Stimulated activated CD8-positive, alpha-beta memory T cell treated with anti-CD3 and anti-CD28 coated beads, Interleukin-7, amount 100 ng/mL, for 48 hours (primary cell): ENCODE measurements at regions not wholly inside any gene's neighbourhood (a gene's known extent, or its start where the extent isn't known, plus 50 kb on each side); places are given as distances from the start of the nearest gene placed in this dataset.
"Not testable (repeated sequence)": the region's sequence is repeated elsewhere in the genome, so short reads cannot be mapped to it uniquely, and the experiment has no call there.

Experiments
- DNase-seq, 2 donors: peaks; one replicate each; pipeline ENCODE4 v3.0.0-alpha.2; 2020; ENCODE audit warnings: low read depth in 1 of 2; ENCODE audit errors: extremely low read depth in 1 of 2

- no peak for DNase-seq
These were observed 357.6 kb upstream of the SOX2 start for GRCh38 chr3:181354140-181354539.

- DNase-seq, result no peak
These were observed 354.8 kb upstream of the DNAJC19 start for GRCh38 chr3:181344331-181344730.

GRCh38 chr3:181336597-181336996 lies 347.1 kb upstream of the DNAJC19 start:
- no peak for DNase-seq

GRCh38 chr3:181333394-181333793 lies 343.9 kb upstream of the DNAJC19 start:
- DNase-seq, result no peak

- no peak for DNase-seq
These were observed 341.5 kb upstream of the DNAJC19 start for GRCh38 chr3:181330821-181331563.

GRCh38 chr3:181330257-181330656 lies 340.7 kb upstream of the DNAJC19 start:
- DNase-seq, result no peak

GRCh38 chr3:181329024-181329423 lies 339.5 kb upstream of the DNAJC19 start:
- no peak for DNase-seq

GRCh38 chr3:181328346-181328745 lies 338.8 kb upstream of the DNAJC19 start:
- DNase-seq, result no peak

GRCh38 chr3:181327349-181327748 lies 337.8 kb upstream of the DNAJC19 start:
- DNase-seq, result no peak

- DNase-seq, result no peak
These were observed 337.2 kb upstream of the DNAJC19 start for GRCh38 chr3:181326637-181327223.

- not testable (repeated sequence) for DNase-seq
These were observed 335.0 kb upstream of the DNAJC19 start for GRCh38 chr3:181324516-181324915.

GRCh38 chr3:181318321-181318720 lies 328.8 kb upstream of the DNAJC19 start:
- no peak for DNase-seq

- DNase-seq, result no peak
These were observed 328.0 kb upstream of the DNAJC19 start for GRCh38 chr3:181317508-181317907.

GRCh38 chr3:181316482-181316881 lies 326.9 kb upstream of the DNAJC19 start:
- DNase-seq, result no peak

GRCh38 chr3:181313335-181313734 lies 323.8 kb upstream of the DNAJC19 start:
- no peak for DNase-seq

- DNase-seq, result no peak
These were observed 321.6 kb upstream of the DNAJC19 start for GRCh38 chr3:181311186-181311585.

GRCh38 chr3:181302960-181303359 lies 313.4 kb upstream of the DNAJC19 start:
- no peak for DNase-seq

GRCh38 chr3:181300033-181300432 lies 310.5 kb upstream of the DNAJC19 start:
- DNase-seq, result no peak

GRCh38 chr3:181298421-181298820 lies 308.9 kb upstream of the DNAJC19 start:
- no peak for DNase-seq

GRCh38 chr3:181292984-181293383 lies 303.4 kb upstream of the DNAJC19 start:
- DNase-seq, result no peak

GRCh38 chr3:181290941-181291340 lies 301.4 kb upstream of the DNAJC19 start:
- DNase-seq, result no peak

GRCh38 chr3:181289306-181289705 lies 299.8 kb upstream of the DNAJC19 start:
- no peak for DNase-seq

- no peak for DNase-seq
These were observed 298.6 kb upstream of the DNAJC19 start for GRCh38 chr3:181288145-181288544.
